Tibial nerve (tissue), 4 donors: ENCODE measurements at regions not wholly inside any gene's neighbourhood (a gene's known extent, or its start where the extent isn't known, plus 50 kb on each side); places are given as distances from the start of the nearest gene placed in this dataset.

Experiments
- DNase-seq, 2 donors: peaks; one replicate each; pipeline ENCODE4 v3.0.0-alpha.2; 2019; ENCODE audit warnings: low spot score in 2 of 2
- H3K27ac ChIP-seq, 4 donors: fragments of 200-600 bp; sonication (generic) in 3 of 4; one replicate each; pipeline ENCODE4 v1.5.1; 2017 to 2019; ENCODE audit warnings: mild to moderate bottlenecking in 1 of 4
- H3K27me3 ChIP-seq, 2 donors: fragments of 200-600 bp; sonication (generic) in 1 of 2; one replicate each; pipeline versions ENCODE4 v1.5.1 to v1.6.0; 2017 to 2019
- H3K36me3 ChIP-seq, 3 donors: fragments of 200-600 bp; sonication (generic); one replicate each; pipeline ENCODE4 v1.5.1; 2018 to 2019
- H3K4me1 ChIP-seq, 4 donors: fragments of 200-600 bp; sonication (generic) in 3 of 4; one replicate each; pipeline ENCODE4 v1.5.1; 2017 to 2019
- H3K4me3 ChIP-seq, 4 donors: fragments of 200-600 bp; sonication (generic) in 3 of 4; one replicate each; pipeline ENCODE4 v1.5.1; 2017 to 2019; ENCODE audit warnings: mild to moderate bottlenecking in 1 of 4, moderate library complexity in 1 of 4
- H3K9me3 ChIP-seq, 4 donors: fragments of 200-600 bp; sonication (generic) in 3 of 4; one replicate each; pipeline ENCODE4 v1.5.1; 2017 to 2019
- EP300 ChIP-seq, 2 donors: sonication (generic); formaldehyde crosslinking; IDR thresholded peaks; one replicate each; pipeline ENCODE4 v1.6.1; 2017; ENCODE audit warnings: antibody characterized with exemption in 2 of 2, mild to moderate bottlenecking in 1 of 2
- POLR2A ChIP-seq, 2 donors: fragments of 450-650 bp; IDR thresholded peaks; one replicate each; pipeline ENCODE4 v1.6.1; 2017; ENCODE audit warnings: antibody characterized with exemption in 2 of 2, mild to moderate bottlenecking in 2 of 2, moderate library complexity in 2 of 2
- WGBS, 2 donors: methylation state at CpG; one replicate each; pipeline ENCODE4 v1.1.5; 2018; 5-methylcytosine and 5-hydroxymethylcytosine counted together
- TF ChIP-seq, protein P1 (sequence below), 5 experiments: fragments of 200-600 bp in 3 of 5; fragments of 450-650 bp in 2 of 5; sonication (generic) in 3 of 5; IDR thresholded peaks; one replicate each; pipeline ENCODE4 v1.5.1; 2016 to 2019; ENCODE audit warnings: antibody characterized with exemption in 5 of 5, mild to moderate bottlenecking in 3 of 5, moderate library complexity in 2 of 5

DNA sequence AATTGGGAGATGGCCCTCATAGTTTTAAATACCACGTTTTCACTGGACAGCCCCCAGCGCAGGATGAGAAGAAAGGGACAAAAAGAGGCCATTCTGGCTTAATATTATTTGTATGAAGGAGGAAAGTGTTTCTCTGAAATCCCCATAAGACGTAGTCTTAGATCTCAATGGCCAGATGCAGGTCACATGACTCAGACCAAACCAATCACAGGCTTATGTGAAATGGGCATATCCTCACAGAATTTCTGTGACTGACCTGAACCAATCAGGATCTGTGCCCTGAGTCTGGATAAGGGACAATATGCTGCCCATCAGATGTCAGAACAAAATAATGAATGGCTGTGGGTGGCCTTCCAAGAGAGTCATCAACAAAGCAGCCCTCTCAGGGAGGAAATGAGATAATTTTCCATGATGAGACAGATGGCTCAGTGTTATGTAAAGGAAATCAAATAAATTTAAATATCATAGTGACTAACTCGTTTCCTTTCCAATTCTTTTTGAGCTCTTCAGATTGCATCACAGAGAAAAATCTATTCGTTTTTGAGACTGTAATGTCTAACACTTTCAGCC, 1009.5 kb upstream of the TMEM132C start:
- no peaks in the 10 kb centered on the region for H3K27me3 ChIP-seq
- no peaks in the 10 kb centered on the region for H3K36me3 ChIP-seq
- 71 to 72% methylated on average over 5 of the region's 5 CpGs for WGBS, 2 donors
- DNase-seq, result no peak
- H3K4me1 ChIP-seq, result no peaks in the 10 kb centered on the region
- no peak overlapping the region for H3K4me3 ChIP-seq
- H3K27ac ChIP-seq, result no peak overlapping the region
- TF ChIP-seq EP300 (IDR thresholded peaks at IDR 0.05), result no peak
- TF ChIP-seq POLR2A (IDR thresholded peaks at IDR 0.05), result no peak
- TF ChIP-seq, protein P1, sequence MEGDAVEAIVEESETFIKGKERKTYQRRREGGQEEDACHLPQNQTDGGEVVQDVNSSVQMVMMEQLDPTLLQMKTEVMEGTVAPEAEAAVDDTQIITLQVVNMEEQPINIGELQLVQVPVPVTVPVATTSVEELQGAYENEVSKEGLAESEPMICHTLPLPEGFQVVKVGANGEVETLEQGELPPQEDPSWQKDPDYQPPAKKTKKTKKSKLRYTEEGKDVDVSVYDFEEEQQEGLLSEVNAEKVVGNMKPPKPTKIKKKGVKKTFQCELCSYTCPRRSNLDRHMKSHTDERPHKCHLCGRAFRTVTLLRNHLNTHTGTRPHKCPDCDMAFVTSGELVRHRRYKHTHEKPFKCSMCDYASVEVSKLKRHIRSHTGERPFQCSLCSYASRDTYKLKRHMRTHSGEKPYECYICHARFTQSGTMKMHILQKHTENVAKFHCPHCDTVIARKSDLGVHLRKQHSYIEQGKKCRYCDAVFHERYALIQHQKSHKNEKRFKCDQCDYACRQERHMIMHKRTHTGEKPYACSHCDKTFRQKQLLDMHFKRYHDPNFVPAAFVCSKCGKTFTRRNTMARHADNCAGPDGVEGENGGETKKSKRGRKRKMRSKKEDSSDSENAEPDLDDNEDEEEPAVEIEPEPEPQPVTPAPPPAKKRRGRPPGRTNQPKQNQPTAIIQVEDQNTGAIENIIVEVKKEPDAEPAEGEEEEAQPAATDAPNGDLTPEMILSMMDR (IDR thresholded peaks at IDR 0.05), result no peak
- no peaks in the 10 kb centered on the region for H3K9me3 ChIP-seq

DNA sequence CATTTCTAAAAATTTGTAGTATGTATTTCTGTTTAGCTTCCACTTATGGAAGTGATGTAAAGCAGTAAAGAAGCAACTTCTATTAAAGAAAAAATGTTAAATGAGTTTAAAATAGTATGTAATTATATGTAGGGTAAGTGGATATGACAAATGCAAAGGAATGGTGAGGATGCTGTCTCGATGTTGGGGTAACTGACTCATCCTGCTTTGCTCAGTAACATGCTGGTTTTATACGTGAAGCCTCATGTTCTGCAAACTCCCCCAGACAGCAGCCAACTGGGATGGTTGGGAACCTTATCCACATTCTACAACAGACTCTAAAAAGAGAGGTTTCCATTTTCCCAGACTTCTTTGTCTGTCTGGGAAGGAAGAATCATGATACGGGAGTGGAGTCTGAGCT, 1006.4 kb upstream of the TMEM132C start:
- Histone ChIP-seq H3K27ac (no peak overlapping the region), H3K4me3 (no peak overlapping the region), H3K36me3 (no peaks in the 10 kb centered on the region), H3K4me1 (no peaks in the 10 kb centered on the region), H3K27me3 (no peaks in the 10 kb centered on the region), H3K9me3 (peaks cover 0 to 4% (median 0%) of the 10 kb centered on the region in 4 donors)
- WGBS, 2 donors, result 84 to 92% methylated on average over 3 of the region's 3 CpGs
- DNase-seq, result no peak
- TF ChIP-seq EP300 (IDR thresholded peaks at IDR 0.05) (no peak), POLR2A (IDR thresholded peaks at IDR 0.05) (no peak)
- TF ChIP-seq, protein P1 (IDR thresholded peaks at IDR 0.05), result no peak

DNA sequence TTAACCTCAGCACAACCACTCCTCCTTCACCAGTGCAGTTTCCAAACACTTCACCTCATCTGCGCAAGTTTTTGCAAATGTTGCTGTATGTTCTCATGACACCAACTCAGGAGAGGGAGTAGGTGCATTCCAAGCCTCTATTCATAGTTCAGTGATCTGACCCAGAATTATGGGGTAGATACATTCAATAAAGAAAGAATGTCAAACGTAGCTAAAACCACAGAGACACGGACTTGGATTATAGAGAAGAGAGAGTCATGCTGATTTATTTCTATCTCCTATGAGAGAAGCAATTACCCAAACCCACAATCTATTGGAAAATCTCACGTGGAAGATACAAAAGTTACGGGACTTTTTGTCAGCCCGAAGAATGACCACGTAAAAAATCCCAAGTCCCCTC, 1006.0 kb upstream of the TMEM132C start:
- Histone ChIP-seq H3K4me3 (no peak overlapping the region), H3K27me3 (no peaks in the 10 kb centered on the region), H3K36me3 (no peaks in the 10 kb centered on the region), H3K27ac (no peak overlapping the region), H3K9me3 (peaks cover 0 to 4% (median 0%) of the 10 kb centered on the region in 4 donors), H3K4me1 (no peaks in the 10 kb centered on the region)
- no peak for DNase-seq
- TF ChIP-seq EP300 (IDR thresholded peaks at IDR 0.05) (no peak), POLR2A (IDR thresholded peaks at IDR 0.05) (no peak)
- TF ChIP-seq, protein P1 (IDR thresholded peaks at IDR 0.05), result no peak
- 74 to 89% methylated on average over 7 of the region's 7 CpGs for WGBS, 2 donors

DNA sequence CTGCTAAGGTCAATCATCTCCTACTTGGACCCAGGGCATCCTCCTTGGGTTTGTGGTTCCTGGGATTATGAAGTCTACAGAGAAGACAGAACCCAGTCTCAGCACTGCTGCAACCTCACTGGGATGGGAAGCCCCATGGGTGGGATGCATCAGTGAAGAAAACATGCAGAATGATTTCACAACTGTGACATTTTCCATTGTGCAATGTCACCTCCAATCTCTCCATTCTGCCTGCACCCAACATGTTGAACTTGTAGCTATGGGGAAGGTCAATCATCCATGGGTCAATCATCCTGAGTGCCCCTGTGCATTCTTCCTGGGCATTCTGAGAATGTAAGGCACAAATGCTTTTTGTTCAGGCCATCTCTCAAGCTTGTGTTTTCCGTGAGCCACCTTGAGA, 1004.4 kb upstream of the TMEM132C start:
- Histone ChIP-seq H3K27me3 (no peaks in the 10 kb centered on the region), H3K27ac (no peak overlapping the region), H3K36me3 (no peaks in the 10 kb centered on the region), H3K4me3 (no peak overlapping the region), H3K9me3 (peaks cover 0 to 4% (median 0%) of the 10 kb centered on the region in 4 donors), H3K4me1 (no peaks in the 10 kb centered on the region)
- 79 to 94% methylated on average over 1 of the region's 1 CpG for WGBS, 2 donors
- TF ChIP-seq, protein P1 (IDR thresholded peaks at IDR 0.05), result no peak
- TF ChIP-seq EP300 (IDR thresholded peaks at IDR 0.05), result peak in 1 of 2 donors; percentile 13
- no peak for DNase-seq

DNA sequence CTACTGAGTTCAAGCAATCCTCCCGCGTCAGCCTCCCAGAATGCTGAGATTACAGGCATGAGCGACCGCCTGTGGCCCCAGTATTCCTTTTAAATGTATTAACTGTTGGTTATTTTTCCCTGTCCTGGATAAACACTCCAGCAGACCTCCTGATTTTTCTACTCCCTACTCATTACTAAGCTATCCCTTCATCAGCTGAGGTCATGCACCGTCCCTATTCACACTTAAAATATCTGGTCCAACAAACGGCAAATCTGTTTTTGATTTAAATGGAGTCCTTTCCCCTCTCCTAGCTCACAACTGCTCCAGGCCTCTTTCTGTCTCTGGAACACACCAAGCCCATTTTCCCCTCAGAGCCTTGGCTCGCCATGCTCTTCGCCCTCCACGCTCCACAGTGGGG, 1003.3 kb upstream of the TMEM132C start:
- Histone ChIP-seq H3K4me3 (no peak overlapping the region), H3K36me3 (no peaks in the 10 kb centered on the region), H3K27ac (peak overlapping the region in 1 of 4 donors; percentile 10), H3K27me3 (no peaks in the 10 kb centered on the region), H3K9me3 (peaks cover 0 to 4% (median 0%) of the 10 kb centered on the region in 4 donors), H3K4me1 (no peaks in the 10 kb centered on the region)
- no peak for DNase-seq
- TF ChIP-seq, protein P1 (IDR thresholded peaks at IDR 0.05), result no peak
- TF ChIP-seq EP300 (IDR thresholded peaks at IDR 0.05) (no peak), POLR2A (IDR thresholded peaks at IDR 0.05) (no peak)
- 79 to 85% methylated on average over 9 of the region's 9 CpGs for WGBS, 2 donors
